ENCODE measurements at regions not wholly inside any gene's neighbourhood (a gene's known extent, or its start where the extent isn't known, plus 50 kb on each side); places are given as distances from the start of the nearest gene placed in this dataset.

DNA sequence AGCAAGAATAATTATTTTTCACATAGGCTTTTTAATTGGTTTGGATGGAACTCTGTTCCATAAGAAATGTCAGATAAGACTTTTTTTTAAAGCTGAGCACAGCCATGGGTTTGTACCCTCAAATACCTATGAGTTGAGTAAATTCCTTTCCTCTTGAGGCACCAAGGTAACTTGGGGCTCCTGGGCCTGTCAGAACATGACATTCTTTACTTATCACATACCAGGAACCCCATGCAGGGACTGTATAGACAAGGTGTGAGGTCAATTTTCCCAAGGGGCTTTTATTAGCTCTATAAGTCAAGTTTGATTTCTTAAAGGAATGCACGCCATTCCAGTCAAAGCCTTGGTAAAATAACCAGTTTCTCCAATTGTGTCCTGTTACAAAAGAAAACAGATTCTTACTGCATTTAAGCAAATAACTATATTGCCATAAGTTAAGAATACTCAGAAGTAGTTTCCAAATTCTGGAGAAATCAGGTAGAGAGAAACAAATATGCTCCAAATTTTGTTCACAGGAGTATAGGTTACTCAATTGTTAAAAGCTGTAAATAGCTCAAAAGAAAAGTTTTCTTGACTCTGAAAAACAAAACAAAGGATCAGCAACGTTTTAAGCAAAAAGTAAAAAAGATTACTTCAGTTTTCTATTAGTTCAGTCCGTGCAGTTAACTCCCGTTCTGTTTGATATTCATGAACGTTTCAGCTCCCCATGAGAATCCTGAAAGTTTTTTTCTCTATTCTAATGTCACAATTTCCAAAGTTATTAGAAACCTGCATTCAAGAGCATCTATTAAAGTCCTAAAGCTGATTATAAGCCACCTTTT lies 167.5 kb upstream of the NAMPT start:
- TF ChIP-seq, protein P1, sequence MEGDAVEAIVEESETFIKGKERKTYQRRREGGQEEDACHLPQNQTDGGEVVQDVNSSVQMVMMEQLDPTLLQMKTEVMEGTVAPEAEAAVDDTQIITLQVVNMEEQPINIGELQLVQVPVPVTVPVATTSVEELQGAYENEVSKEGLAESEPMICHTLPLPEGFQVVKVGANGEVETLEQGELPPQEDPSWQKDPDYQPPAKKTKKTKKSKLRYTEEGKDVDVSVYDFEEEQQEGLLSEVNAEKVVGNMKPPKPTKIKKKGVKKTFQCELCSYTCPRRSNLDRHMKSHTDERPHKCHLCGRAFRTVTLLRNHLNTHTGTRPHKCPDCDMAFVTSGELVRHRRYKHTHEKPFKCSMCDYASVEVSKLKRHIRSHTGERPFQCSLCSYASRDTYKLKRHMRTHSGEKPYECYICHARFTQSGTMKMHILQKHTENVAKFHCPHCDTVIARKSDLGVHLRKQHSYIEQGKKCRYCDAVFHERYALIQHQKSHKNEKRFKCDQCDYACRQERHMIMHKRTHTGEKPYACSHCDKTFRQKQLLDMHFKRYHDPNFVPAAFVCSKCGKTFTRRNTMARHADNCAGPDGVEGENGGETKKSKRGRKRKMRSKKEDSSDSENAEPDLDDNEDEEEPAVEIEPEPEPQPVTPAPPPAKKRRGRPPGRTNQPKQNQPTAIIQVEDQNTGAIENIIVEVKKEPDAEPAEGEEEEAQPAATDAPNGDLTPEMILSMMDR (IDR thresholded peaks at IDR 0.05 in 8 of 11, conservative IDR thresholded peaks at IDR 0.05 in 3 of 11): no peak
- TF ChIP-seq POLR2A (IDR thresholded peaks at IDR 0.05): no peak
- no peak for TF ChIP-seq POLR2AphosphoS5 (IDR thresholded peaks at IDR 0.05)

All from spleen (tissue), 7 donors.